ENCODE measurements at regions not wholly inside any gene's neighbourhood (a gene's known extent, or its start where the extent isn't known, plus 50 kb on each side); places are given as distances from the start of the nearest gene placed in this dataset.
A peak's percentile ranks its signal among the peaks of the same experiment; 100 is the strongest.

DNA sequence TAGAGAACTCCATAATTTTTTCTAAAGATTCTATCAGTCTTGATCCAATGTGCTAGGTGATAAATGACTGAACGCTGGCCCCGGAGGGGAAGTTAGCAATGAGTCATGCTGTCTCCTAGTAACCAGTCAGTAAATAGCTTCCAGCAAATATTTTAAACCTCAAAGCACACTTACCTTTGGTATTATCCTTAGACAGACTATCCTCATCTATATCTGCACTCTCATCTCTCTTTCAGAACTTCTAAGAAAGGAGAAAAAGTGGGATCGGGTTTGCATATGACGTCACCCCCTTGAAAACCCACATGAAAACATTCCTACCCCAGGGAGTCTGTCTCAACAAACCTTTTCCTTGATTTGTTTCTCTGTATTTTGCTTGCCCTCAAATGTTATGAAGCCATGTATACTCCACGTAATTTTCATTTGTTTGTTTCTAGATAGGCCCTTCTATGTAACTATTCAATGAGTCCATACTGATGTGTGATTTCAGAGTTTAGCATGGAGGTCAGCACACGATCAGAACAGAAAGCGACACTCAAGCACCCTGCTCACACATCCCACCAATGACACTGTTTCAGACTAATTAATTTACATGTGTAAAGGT, 174.9 kb upstream of the NRP1 start:
- DNase-seq (ENCODE audit: low read depth): peak; percentile 96
- TF ChIP-seq, protein P1, sequence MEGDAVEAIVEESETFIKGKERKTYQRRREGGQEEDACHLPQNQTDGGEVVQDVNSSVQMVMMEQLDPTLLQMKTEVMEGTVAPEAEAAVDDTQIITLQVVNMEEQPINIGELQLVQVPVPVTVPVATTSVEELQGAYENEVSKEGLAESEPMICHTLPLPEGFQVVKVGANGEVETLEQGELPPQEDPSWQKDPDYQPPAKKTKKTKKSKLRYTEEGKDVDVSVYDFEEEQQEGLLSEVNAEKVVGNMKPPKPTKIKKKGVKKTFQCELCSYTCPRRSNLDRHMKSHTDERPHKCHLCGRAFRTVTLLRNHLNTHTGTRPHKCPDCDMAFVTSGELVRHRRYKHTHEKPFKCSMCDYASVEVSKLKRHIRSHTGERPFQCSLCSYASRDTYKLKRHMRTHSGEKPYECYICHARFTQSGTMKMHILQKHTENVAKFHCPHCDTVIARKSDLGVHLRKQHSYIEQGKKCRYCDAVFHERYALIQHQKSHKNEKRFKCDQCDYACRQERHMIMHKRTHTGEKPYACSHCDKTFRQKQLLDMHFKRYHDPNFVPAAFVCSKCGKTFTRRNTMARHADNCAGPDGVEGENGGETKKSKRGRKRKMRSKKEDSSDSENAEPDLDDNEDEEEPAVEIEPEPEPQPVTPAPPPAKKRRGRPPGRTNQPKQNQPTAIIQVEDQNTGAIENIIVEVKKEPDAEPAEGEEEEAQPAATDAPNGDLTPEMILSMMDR (IDR thresholded peaks at IDR 0.05; ENCODE audit: insufficient read depth, low read length, severe bottlenecking): no peak
- Histone ChIP-seq H3K4me3 (ENCODE audit: low read depth, low read length) (no peak overlapping the region), H3K36me3 (ENCODE audit: control insufficient read depth, insufficient read depth, low read length) (no peaks in the 10 kb centered on the region), H3K27me3 (ENCODE audit: control insufficient read depth, insufficient read depth, low read length) (no peaks in the 10 kb centered on the region)
- no peak for FAIRE-seq

DNA sequence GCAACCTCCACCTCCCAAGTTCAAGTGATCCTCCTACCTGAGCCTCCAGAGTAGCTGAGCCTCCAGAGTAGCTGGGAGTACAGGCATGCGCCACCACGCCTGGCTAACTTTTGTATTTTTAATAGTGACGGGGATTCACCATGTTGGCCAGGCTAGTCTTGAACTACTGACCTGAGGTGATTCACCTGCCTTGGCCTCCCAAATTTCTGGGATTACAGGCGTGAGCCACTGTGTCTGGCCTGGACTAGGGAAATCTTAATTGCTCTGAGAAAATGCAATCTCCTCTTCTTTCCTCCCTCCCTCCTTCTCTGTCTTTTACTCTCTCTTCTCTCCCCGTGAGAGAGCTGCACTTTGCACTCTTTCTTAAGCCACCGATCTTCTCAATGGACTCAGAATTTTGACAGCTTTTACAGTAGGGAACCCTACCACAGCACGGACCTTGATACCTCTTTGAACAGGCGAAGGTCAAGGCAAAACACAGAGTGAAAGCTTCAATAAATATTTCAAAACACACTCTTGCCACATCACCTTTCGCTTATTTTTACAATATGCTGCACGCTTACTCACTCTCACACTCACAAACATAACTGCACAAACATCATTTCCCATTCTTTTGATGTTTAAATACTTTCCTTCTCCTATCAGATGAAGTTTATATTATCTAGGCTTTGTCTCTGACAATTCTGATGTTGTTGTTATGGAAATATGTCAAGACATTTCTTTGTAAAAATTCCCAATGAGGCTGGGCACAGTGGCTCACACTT, 173.4 kb upstream of the NRP1 start:
- H3K4me3 ChIP-seq (ENCODE audit: low read depth, low read length): no peak overlapping the region
- no peak for DNase-seq (ENCODE audit: low read depth)
- H3K27me3 ChIP-seq (ENCODE audit: control insufficient read depth, insufficient read depth, low read length): no peaks in the 10 kb centered on the region
- FAIRE-seq: no peak
- H3K36me3 ChIP-seq (ENCODE audit: control insufficient read depth, insufficient read depth, low read length): no peaks in the 10 kb centered on the region
- TF ChIP-seq, protein P1 (IDR thresholded peaks at IDR 0.05; ENCODE audit: insufficient read depth, low read length, severe bottlenecking): no peak

- FAIRE-seq: no peak
- H3K4me3 ChIP-seq (ENCODE audit: low read depth, low read length): no peak overlapping the region
- peak; percentile 91 for DNase-seq (ENCODE audit: low read depth)
Measured at GRCh38 chr10:33506838-33507661, 172.6 kb upstream of the NRP1 start.

DNA sequence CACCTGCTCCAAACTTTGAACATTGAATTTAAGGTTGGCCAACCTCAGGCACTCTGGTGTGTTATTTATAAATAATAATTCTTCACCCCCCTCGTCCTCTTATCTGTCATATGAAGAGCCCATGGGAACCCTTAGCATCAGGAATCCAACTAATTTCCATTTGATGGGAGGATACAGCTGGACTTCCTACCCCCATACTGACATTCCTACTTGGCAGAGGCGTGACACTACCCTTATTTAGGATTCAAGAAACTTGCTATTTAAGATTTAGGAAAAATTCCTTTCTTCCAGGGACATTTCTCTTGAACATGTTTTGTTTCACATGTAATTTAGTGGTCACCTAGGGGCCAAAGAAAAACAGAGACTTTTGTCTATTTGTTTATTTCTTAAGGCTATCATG, 171.9 kb upstream of the NRP1 start:
- TF ChIP-seq, protein P1 (IDR thresholded peaks at IDR 0.05; ENCODE audit: insufficient read depth, low read length, severe bottlenecking): no peak
- Histone ChIP-seq H3K4me3 (ENCODE audit: low read depth, low read length) (no peak overlapping the region), H3K27me3 (ENCODE audit: control insufficient read depth, insufficient read depth, low read length) (no peaks in the 10 kb centered on the region), H3K36me3 (ENCODE audit: control insufficient read depth, insufficient read depth, low read length) (no peaks in the 10 kb centered on the region)
- FAIRE-seq (no peak), DNase-seq (ENCODE audit: low read depth) (no peak)

More at GRCh38 chr10:33506838-33507661, 172.6 kb upstream of the NRP1 start:
- H3K36me3 ChIP-seq (ENCODE audit: control insufficient read depth, insufficient read depth, low read length): no peaks in the 10 kb centered on the region
- no peaks in the 10 kb centered on the region for H3K27me3 ChIP-seq (ENCODE audit: control insufficient read depth, insufficient read depth, low read length)
- TF ChIP-seq, protein P1 (IDR thresholded peaks at IDR 0.05; ENCODE audit: insufficient read depth, low read length, severe bottlenecking): no peak

- Histone ChIP-seq H3K27me3 (ENCODE audit: control insufficient read depth, insufficient read depth, low read length) (no peaks in the 10 kb centered on the region), H3K36me3 (ENCODE audit: control insufficient read depth, insufficient read depth, low read length) (no peaks in the 10 kb centered on the region), H3K4me3 (ENCODE audit: low read depth, low read length) (no peak overlapping the region)
- FAIRE-seq: no peak
- DNase-seq (ENCODE audit: low read depth): no peak
- TF ChIP-seq, protein P1 (IDR thresholded peaks at IDR 0.05; ENCODE audit: insufficient read depth, low read length, severe bottlenecking): no peak
Measured at GRCh38 chr10:33501161-33501560, 166.7 kb upstream of the NRP1 start.
